Vagina (tissue), 2 donors: ENCODE measurements at regions not wholly inside any gene's neighbourhood (a gene's known extent, or its start where the extent isn't known, plus 50 kb on each side); places are given as distances from the start of the nearest gene placed in this dataset.

ENCODE experiments used
- DNase-seq, 2 donors: peaks; one replicate each; pipeline ENCODE4 v3.0.0-alpha.2; 2017; ENCODE audit errors: extremely low spot score in 2 of 2
- H3K27ac ChIP-seq: fragments of 200-600 bp; sonication (generic); one replicate; pipeline ENCODE4 v1.5.1; 2019
- H3K27me3 ChIP-seq: fragments of 200-600 bp; sonication (generic); one replicate; pipeline ENCODE4 v1.5.1; 2019
- H3K36me3 ChIP-seq, 2 donors: fragments of 200-600 bp; sonication (generic); one replicate each; pipeline ENCODE4 v1.5.1; 2017 to 2019
- H3K4me1 ChIP-seq: fragments of 200-600 bp; sonication (generic); one replicate; pipeline ENCODE4 v1.5.1; 2019
- H3K4me3 ChIP-seq, 2 donors: fragments of 200-600 bp; sonication (generic); 1 replicate in 1 of 2; 2 replicates in 1 of 2; pipeline ENCODE4 v1.5.1; 2016 to 2019
- H3K9me3 ChIP-seq: fragments of 200-600 bp; sonication (generic); one replicate; pipeline ENCODE4 v1.5.1; 2019
- POLR2A ChIP-seq, 2 donors: fragments of 450-650 bp; IDR thresholded peaks; one replicate each; pipeline ENCODE4 v1.6.1; 2017; ENCODE audit warnings: antibody characterized with exemption in 2 of 2, mild to moderate bottlenecking in 2 of 2, moderate library complexity in 2 of 2
- POLR2AphosphoS5 ChIP-seq, 2 donors: sonication (generic); formaldehyde crosslinking; IDR thresholded peaks; one replicate each; pipeline ENCODE4 v1.9.0; 2017; ENCODE audit warnings: antibody characterized with exemption in 2 of 2, mild to moderate bottlenecking in 2 of 2, low read depth in 1 of 2; ENCODE audit not compliant: insufficient read depth in 1 of 2
- intact Hi-C: fragments of 100-400 bp; cut with DNase I; formaldehyde crosslinking; loops from one replicate; pipeline ENCODE4 v1.15.1; 2023
- TF ChIP-seq, protein P1 (sequence below), 3 experiments: fragments of 450-650 bp in 2 of 3; fragments of 200-600 bp in 1 of 3; sonication (generic) in 1 of 3; IDR thresholded peaks; one replicate each; pipeline ENCODE4 v1.5.1; 2017 to 2019; ENCODE audit warnings: antibody characterized with exemption in 3 of 3, mild to moderate bottlenecking in 2 of 3, moderate library complexity in 2 of 3

DNA sequence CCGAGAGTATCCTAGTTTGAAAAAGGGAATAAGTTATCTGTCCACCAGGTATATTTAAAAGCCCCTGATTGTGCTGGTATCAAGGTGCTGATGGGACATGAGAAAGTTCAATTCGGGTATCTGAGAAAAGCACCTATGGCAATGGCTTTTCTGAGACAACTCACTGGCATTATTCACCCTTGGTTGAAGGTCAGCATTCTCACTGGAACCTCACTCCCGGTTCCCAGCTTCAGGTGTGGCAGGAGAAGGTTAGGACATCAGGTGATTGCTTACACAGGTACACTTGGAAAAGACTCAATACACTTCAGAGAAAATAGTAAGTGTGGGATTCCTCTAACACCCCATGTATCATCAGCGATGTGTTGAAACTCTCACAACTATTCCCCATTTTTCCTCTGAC, 643.1 kb downstream of the INHBA start:
- no peaks in the 10 kb centered on the region for H3K9me3 ChIP-seq
- no peaks in the 10 kb centered on the region for H3K4me1 ChIP-seq
- no peak overlapping the region for H3K27ac ChIP-seq
- intact Hi-C loops, result no loop called here
- no peaks in the 10 kb centered on the region for H3K27me3 ChIP-seq
- H3K36me3 ChIP-seq, result no peaks in the 10 kb centered on the region
- H3K4me3 ChIP-seq, result no peak overlapping the region
- DNase-seq, result no peak
- TF ChIP-seq POLR2A (IDR thresholded peaks at IDR 0.05), result no peak
- no peak for TF ChIP-seq POLR2AphosphoS5 (IDR thresholded peaks at IDR 0.05; ENCODE audit: insufficient read depth in 1 of 2, low read depth in 1 of 2)
- TF ChIP-seq, protein P1, sequence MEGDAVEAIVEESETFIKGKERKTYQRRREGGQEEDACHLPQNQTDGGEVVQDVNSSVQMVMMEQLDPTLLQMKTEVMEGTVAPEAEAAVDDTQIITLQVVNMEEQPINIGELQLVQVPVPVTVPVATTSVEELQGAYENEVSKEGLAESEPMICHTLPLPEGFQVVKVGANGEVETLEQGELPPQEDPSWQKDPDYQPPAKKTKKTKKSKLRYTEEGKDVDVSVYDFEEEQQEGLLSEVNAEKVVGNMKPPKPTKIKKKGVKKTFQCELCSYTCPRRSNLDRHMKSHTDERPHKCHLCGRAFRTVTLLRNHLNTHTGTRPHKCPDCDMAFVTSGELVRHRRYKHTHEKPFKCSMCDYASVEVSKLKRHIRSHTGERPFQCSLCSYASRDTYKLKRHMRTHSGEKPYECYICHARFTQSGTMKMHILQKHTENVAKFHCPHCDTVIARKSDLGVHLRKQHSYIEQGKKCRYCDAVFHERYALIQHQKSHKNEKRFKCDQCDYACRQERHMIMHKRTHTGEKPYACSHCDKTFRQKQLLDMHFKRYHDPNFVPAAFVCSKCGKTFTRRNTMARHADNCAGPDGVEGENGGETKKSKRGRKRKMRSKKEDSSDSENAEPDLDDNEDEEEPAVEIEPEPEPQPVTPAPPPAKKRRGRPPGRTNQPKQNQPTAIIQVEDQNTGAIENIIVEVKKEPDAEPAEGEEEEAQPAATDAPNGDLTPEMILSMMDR (IDR thresholded peaks at IDR 0.05), result no peak

GRCh38 chr7:41058986-41059741, 643.7 kb downstream of the INHBA start:
- H3K27ac ChIP-seq, result no peak overlapping the region
- TF ChIP-seq POLR2A (IDR thresholded peaks at IDR 0.05) (no peak), POLR2AphosphoS5 (IDR thresholded peaks at IDR 0.05; ENCODE audit: insufficient read depth in 1 of 2, low read depth in 1 of 2) (no peak)
- TF ChIP-seq, protein P1 (IDR thresholded peaks at IDR 0.05), result no peak
- no peaks in the 10 kb centered on the region for H3K27me3 ChIP-seq
- no peaks in the 10 kb centered on the region for H3K9me3 ChIP-seq
- intact Hi-C loops, result no loop called here
- no peak overlapping the region for H3K4me3 ChIP-seq
- no peaks in the 10 kb centered on the region for H3K36me3 ChIP-seq
- no peaks in the 10 kb centered on the region for H3K4me1 ChIP-seq
- DNase-seq, result no peak

DNA sequence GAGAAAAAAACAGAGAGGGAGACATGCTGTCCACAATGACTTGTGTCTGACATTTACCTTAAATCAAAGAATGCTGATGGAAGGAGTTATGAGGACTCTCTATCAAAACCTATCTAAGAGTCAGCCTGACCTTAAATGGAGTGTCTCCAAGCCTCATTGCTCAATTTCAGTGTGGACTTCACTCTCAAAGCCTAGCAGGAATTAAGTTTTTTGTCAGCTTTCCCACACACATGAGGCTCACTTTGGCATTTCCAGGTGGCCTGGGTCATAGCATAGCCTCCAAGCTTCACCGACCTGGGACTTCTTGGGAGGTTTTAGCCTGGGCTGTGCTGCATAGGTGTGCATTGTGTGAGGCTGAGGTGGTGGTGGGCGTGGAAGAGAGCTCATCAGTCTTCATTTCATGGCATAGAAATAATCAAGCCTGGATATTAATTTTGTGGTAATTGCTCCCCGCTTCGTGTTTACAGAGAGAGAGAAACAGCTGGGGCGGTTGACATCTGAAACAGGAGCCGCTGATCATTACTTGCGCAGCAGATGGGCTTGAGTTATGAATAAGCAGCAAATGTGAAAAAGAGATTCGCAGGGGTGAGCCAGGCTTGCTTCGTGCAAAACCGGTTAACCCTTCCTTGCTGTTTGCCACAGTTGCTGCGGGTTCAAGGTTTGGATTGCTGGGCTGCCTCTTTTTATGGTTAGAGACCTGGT, 647.8 kb downstream of the INHBA start:
- H3K27me3 ChIP-seq, result no peaks in the 10 kb centered on the region
- TF ChIP-seq POLR2AphosphoS5 (IDR thresholded peaks at IDR 0.05; ENCODE audit: insufficient read depth in 1 of 2, low read depth in 1 of 2) (no peak), POLR2A (IDR thresholded peaks at IDR 0.05) (no peak)
- TF ChIP-seq, protein P1 (IDR thresholded peaks at IDR 0.05), result no peak
- no peak for DNase-seq
- H3K4me1 ChIP-seq, result no peaks in the 10 kb centered on the region
- no peak overlapping the region for H3K27ac ChIP-seq
- intact Hi-C loops, result no loop called here
- no peaks in the 10 kb centered on the region for H3K36me3 ChIP-seq
- H3K9me3 ChIP-seq, result no peaks in the 10 kb centered on the region
- H3K4me3 ChIP-seq, result no peak overlapping the region

- intact Hi-C loops, result no loop called here
- Histone ChIP-seq H3K4me1 (no peaks in the 10 kb centered on the region), H3K27ac (no peak overlapping the region), H3K4me3 (no peak overlapping the region), H3K27me3 (no peaks in the 10 kb centered on the region), H3K36me3 (no peaks in the 10 kb centered on the region), H3K9me3 (no peaks in the 10 kb centered on the region)
- DNase-seq, result no peak
- TF ChIP-seq POLR2A (IDR thresholded peaks at IDR 0.05) (no peak), POLR2AphosphoS5 (IDR thresholded peaks at IDR 0.05; ENCODE audit: insufficient read depth in 1 of 2, low read depth in 1 of 2) (no peak)
- TF ChIP-seq, protein P1 (IDR thresholded peaks at IDR 0.05), result no peak
These were observed 649.1 kb downstream of the INHBA start for GRCh38 chr7:41053820-41054219.

DNA sequence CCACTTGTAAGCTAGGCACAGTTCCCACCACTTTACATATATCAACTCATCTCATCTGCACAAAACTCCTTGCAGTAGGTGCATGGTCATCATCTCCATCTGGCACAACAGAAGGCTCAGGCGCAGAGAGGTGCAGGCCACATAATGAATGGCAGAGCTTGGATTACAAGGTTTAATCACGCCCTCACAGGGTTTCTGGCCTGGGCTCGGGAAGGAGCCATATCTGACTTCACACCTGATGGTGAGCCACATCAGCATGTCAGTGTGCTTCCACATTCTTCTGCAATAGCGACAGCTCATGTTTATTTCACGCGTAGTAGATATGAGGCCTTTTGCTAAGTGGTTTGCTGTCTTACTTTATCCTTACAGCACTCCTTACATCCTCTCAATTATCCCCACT, 650.2 kb downstream of the INHBA start:
- Histone ChIP-seq H3K4me1 (no peaks in the 10 kb centered on the region), H3K36me3 (no peaks in the 10 kb centered on the region), H3K27me3 (no peaks in the 10 kb centered on the region), H3K9me3 (no peaks in the 10 kb centered on the region), H3K4me3 (no peak overlapping the region), H3K27ac (no peak overlapping the region)
- intact Hi-C loops, result no loop called here
- TF ChIP-seq POLR2A (IDR thresholded peaks at IDR 0.05) (no peak), POLR2AphosphoS5 (IDR thresholded peaks at IDR 0.05; ENCODE audit: insufficient read depth in 1 of 2, low read depth in 1 of 2) (no peak)
- TF ChIP-seq, protein P1 (IDR thresholded peaks at IDR 0.05), result no peak
- no peak for DNase-seq
